AG09309 (cell line): ENCODE measurements at regions not wholly inside any gene's neighbourhood (a gene's known extent, or its start where the extent isn't known, plus 50 kb on each side); places are given as distances from the start of the nearest gene placed in this dataset.
A peak's percentile ranks its signal among the peaks of the same experiment; 100 is the strongest.

ENCODE experiments used
- DNase-seq: peaks from one replicate; pipeline ENCODE4 v3.0.0-alpha.2; 2010; ENCODE audit warnings: low read depth
- H3K4me3 ChIP-seq: 2 replicates; pipeline ENCODE4 v1.5.1; 2011; ENCODE audit warnings: mild to moderate bottlenecking, low read depth, low read length, moderate library complexity; ENCODE audit not compliant: control insufficient read depth
- CTCF ChIP-seq: IDR thresholded peaks from 2 replicates; pipeline ENCODE4 v1.5.1; 2011; ENCODE audit warnings: mild to moderate bottlenecking, low read depth, low read length, inconsistent platforms; ENCODE audit not compliant: insufficient read depth, control insufficient read depth; ENCODE audit errors: missing control alignments

GRCh38 chr6:88251301-88251700, 85.2 kb upstream of the CNR1 start:
- no peak for DNase-seq
- TF ChIP-seq CTCF = no peak
- H3K4me3 ChIP-seq = no peak overlapping the region

- H3K4me3 ChIP-seq = no peak overlapping the region
Observed at GRCh38 chr6:88248709-88249321, 82.7 kb upstream of the CNR1 start.

GRCh38 chr6:88246654-88247053, 80.5 kb upstream of the CNR1 start:
- no peak for DNase-seq
- no peak for TF ChIP-seq CTCF
- no peak overlapping the region for H3K4me3 ChIP-seq

More at GRCh38 chr6:88248709-88249321, 82.7 kb upstream of the CNR1 start:
- DNase-seq = no peak
- no peak for TF ChIP-seq CTCF

- no peak overlapping the region for H3K4me3 ChIP-seq
- TF ChIP-seq CTCF = no peak
- no peak for DNase-seq
Observed at GRCh38 chr6:88244721-88245120, 78.6 kb upstream of the CNR1 start.

GRCh38 chr6:88238901-88239300, 72.8 kb upstream of the CNR1 start:
- H3K4me3 ChIP-seq = no peak overlapping the region
- no peak for TF ChIP-seq CTCF
- no peak for DNase-seq

- H3K4me3 ChIP-seq = no peak overlapping the region
- TF ChIP-seq CTCF = peak; percentile 2
- no peak for DNase-seq
Observed at GRCh38 chr6:88238065-88238464, 71.9 kb upstream of the CNR1 start.

GRCh38 chr6:88236612-88237360, 70.6 kb upstream of the CNR1 start:
- no peak for TF ChIP-seq CTCF
- DNase-seq = no peak
- no peak overlapping the region for H3K4me3 ChIP-seq
